Epithelial cell of proximal tubule (primary cell): ENCODE measurements at regions not wholly inside any gene's neighbourhood (a gene's known extent, or its start where the extent isn't known, plus 50 kb on each side); places are given as distances from the start of the nearest gene placed in this dataset.

Experiments used
- DNase-seq: peaks from one replicate; pipeline ENCODE4 v3.0.0-alpha.2; 2011; ENCODE audit warnings: low read depth
- H3K4me3 ChIP-seq: 2 replicates; pipeline ENCODE4 v1.5.1; 2011; ENCODE audit warnings: low read depth, mild to moderate bottlenecking, low read length
- TF ChIP-seq, protein P1 (sequence below): conservative IDR thresholded peaks from 2 replicates; pipeline ENCODE4 v1.5.1; 2012; ENCODE audit warnings: low read depth, mild to moderate bottlenecking, low read length

DNA sequence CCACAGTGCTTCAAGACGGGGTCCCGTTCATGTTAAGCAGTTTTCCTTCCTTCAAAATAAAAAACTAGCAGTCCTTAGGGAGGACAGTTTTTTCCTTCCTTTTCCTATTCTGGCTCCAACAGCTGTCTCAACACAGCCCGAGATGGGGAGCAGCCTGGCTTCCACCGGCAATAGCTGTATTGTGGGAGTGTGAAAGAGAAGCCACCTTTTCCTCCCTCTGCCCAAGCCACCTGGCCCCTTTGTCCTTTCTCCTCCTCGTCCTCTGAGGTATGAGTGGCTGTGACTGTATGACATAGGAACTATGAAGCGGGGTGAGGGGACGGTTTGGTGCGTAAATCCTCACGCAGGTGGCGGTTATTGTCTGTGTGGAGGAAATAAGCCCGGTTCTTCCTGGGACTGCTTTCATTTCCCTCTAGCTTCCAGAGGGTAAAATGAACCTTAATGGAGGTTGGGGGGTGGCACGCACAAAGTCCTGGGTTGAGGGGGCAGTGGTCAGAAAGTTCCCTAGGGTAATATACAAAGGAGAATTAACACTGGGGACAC is 292.0 kb upstream of the DMRT1 start:
- TF ChIP-seq, protein P1, sequence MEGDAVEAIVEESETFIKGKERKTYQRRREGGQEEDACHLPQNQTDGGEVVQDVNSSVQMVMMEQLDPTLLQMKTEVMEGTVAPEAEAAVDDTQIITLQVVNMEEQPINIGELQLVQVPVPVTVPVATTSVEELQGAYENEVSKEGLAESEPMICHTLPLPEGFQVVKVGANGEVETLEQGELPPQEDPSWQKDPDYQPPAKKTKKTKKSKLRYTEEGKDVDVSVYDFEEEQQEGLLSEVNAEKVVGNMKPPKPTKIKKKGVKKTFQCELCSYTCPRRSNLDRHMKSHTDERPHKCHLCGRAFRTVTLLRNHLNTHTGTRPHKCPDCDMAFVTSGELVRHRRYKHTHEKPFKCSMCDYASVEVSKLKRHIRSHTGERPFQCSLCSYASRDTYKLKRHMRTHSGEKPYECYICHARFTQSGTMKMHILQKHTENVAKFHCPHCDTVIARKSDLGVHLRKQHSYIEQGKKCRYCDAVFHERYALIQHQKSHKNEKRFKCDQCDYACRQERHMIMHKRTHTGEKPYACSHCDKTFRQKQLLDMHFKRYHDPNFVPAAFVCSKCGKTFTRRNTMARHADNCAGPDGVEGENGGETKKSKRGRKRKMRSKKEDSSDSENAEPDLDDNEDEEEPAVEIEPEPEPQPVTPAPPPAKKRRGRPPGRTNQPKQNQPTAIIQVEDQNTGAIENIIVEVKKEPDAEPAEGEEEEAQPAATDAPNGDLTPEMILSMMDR, result no peak
- no peak for DNase-seq
- H3K4me3 ChIP-seq, result no peak overlapping the region

DNA sequence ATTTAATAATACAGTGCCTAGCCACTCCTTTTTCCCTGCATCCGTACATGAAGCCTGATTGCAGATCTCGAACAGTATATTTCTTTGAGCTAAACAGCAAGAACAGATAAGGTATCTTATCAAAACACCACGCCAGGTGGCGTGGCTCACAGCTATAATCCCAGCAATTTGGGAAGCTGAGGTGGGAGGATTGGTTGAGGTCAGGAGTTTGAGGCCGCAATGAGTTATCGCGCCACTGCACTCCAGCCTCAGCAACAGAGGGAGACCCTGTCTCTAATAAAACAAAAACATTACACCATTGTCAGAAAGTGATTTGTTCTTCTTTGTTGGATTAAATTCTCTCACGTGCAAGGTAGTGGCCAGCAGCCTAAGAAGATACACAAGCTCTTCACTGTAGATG is 291.2 kb upstream of the DMRT1 start:
- H3K4me3 ChIP-seq, result no peak overlapping the region
- DNase-seq, result no peak
- TF ChIP-seq, protein P1, result no peak

DNA sequence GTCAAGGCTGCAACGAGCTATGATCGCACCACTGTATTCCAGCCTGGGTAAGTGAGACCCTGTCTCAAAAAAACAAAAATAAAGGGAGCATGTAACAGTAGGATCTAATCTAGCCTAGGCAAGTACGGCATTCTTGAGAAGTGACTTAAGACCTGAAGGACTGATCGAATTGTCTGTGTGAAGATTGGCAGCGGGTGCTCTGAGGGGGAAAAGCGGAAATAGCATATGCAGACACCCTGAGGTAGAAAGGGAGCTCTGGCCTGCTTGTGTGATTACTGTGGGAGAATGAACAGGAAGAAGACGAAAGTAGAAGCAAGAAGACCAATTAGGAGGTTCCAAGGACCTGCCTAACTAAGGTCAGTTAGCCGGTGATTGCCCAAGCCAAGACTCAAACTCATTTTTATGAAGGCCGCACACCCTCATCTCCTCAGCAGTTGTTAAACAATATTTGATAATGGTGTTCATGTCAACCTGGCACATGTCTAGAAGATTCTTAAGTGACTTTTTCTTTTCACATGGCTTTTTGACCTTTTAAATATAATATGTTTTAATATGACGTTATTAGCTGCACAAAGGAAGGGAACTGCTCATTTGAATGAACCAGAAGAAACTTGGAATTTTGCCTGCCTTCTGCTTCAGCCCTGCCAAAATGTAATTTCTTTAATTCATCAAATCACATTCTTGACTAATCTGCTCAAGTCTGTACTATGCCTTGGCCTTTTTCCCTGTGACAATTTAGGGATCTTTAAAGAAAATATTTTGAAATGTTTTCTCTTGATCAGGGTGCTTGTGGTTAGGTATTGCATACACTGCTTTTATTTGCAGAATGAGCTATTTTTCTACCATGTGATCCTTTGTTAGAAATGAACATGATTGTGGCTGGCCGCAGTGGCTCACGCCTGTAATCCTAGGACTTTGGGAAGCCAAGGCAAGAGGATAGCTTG is 289.2 kb upstream of the DMRT1 start:
- H3K4me3 ChIP-seq, result no peak overlapping the region
- TF ChIP-seq, protein P1, result no peak
- DNase-seq, result no peak

DNA sequence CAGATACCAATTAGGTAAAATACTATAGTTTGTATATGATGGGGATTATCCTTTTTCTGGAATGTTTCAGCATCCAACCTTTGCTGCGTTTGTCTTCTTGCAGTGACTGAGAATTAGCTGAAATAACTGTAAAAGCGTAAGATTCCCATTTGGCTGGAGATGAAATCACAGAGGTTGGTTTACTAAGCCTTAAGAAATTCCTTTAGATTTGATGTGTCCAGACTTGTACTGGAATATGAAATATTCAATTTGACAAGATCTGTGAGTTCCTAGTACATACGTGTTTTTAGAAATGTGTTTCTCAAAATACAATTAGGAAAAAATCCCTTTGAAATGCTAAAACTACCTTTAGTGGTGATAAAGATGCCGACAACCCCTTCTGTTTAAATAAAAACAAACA is 286.0 kb upstream of the DMRT1 start:
- TF ChIP-seq, protein P1, result no peak
- DNase-seq, result no peak
- H3K4me3 ChIP-seq, result no peak overlapping the region

DNA sequence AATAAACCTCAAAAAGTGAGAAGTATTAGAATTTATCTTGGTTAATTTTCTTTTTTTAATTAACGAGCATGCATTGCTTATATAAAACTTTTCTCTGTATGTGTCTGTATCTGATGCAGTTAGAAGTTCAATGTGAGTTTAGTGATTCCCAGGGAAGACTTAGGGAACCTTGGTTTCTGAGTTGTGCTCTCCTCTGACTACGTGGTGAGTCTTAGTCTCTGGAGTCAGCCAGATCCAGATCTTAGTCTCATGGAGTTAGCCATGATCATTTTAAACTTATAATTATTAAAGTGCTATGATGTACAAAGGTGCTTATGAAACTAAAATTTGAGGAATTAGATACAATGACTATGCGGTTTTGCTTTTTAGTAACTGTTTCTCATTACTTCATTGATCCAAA is 285.3 kb upstream of the DMRT1 start:
- DNase-seq, result no peak
- TF ChIP-seq, protein P1, result no peak
- H3K4me3 ChIP-seq, result no peak overlapping the region

DNA sequence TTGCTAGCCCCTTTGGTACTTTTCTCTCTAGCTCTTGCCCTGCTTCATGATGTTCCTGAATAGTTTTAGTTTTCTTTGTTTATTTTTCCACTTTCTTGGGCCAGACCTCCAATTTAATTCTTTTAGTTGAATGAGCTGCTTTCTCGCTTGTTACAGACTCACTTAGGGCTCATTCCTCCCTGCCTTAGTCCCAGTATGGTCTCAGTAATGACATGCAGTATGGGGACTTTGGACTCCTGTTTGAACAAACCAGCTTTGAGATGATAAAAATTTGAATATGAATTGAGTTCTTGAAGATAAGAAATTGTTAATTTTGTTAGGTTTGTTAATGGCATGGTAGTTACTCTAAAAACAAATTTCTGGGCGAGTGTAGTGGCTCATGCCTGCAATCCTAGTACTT is 284.8 kb upstream of the DMRT1 start:
- TF ChIP-seq, protein P1, result no peak
- DNase-seq, result no peak
- H3K4me3 ChIP-seq, result no peak overlapping the region
